Fibroblast of the aortic adventitia (primary cell): ENCODE measurements at regions not wholly inside any gene's neighbourhood (a gene's known extent, or its start where the extent isn't known, plus 50 kb on each side); places are given as distances from the start of the nearest gene placed in this dataset.

Experiments
- DNase-seq: peaks from one replicate; pipeline ENCODE4 v3.0.0-alpha.2; 2010; ENCODE audit warnings: low read depth
- H3K4me3 ChIP-seq: 2 replicates; pipeline ENCODE4 v1.5.1; 2011; ENCODE audit warnings: low read depth, mild to moderate bottlenecking, control low read depth, low read length, moderate library complexity
- CTCF ChIP-seq: IDR thresholded peaks from 2 replicates; pipeline ENCODE4 v1.5.1; 2011; ENCODE audit warnings: mild to moderate bottlenecking, low read length, control low read depth, inconsistent platforms; ENCODE audit not compliant: insufficient read depth

DNA sequence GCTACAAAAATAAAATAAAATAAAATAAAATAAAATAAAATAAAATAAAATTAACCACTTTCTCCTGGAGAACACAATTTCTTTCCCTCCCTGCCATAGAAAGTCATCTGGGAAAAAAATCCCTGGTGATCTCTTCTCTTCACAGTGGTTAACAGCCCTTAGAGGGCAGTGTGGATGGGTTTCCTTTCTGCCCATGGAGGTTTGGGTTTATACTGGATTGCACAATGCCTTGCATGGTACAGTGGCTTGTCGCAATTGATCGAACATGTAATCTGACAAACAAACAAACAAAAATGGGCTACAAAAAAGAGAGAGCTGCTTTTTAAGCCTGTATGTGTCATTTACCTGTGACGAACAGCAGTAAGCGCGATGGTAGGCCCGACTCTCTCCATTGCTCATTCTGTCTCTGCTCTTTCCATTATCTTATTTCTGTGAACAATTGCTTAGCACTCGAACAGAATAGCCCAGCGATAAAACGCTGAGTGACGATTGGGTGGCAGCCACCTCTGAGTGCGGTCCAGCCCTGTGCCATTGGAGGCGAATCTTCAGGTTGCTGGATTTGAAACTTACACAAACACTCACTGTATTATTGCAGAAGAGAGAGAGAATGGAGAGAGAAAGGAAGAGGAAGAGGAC, 166.1 kb downstream of the CD83 start:
- DNase-seq: no peak
- TF ChIP-seq CTCF: no peak
- H3K4me3 ChIP-seq: no peak overlapping the region

GRCh38 chr6:14284969-14285590, 167.5 kb downstream of the CD83 start:
- DNase-seq: no peak
- no peak for TF ChIP-seq CTCF
- no peak overlapping the region for H3K4me3 ChIP-seq

GRCh38 chr6:14286144-14286543, 168.6 kb downstream of the CD83 start:
- no peak for TF ChIP-seq CTCF
- DNase-seq: peak; percentile 97
- no peak overlapping the region for H3K4me3 ChIP-seq

GRCh38 chr6:14286634-14287428, 169.3 kb downstream of the CD83 start:
- TF ChIP-seq CTCF: no peak
- no peak overlapping the region for H3K4me3 ChIP-seq
- no peak for DNase-seq

DNA sequence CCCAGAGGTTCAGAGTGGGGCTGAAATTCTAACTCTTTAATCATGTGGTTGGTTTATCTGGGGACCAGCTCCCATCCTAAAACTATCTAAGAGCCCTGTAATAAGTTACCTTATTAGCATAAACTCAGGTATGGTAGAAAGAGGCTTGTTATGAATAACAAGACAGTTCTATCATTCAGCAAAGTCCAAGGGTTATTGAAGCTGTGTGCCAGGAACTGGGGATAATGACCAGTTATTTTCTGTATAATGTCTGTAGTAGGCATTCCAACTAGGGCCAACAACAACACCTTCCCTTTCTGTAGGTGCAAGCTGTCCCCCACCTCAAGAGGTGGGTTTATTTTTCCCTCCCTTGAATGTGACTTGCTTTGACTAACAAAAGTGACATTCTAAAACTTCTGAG, 170.1 kb downstream of the CD83 start:
- DNase-seq: no peak
- no peak overlapping the region for H3K4me3 ChIP-seq
- no peak for TF ChIP-seq CTCF

DNA sequence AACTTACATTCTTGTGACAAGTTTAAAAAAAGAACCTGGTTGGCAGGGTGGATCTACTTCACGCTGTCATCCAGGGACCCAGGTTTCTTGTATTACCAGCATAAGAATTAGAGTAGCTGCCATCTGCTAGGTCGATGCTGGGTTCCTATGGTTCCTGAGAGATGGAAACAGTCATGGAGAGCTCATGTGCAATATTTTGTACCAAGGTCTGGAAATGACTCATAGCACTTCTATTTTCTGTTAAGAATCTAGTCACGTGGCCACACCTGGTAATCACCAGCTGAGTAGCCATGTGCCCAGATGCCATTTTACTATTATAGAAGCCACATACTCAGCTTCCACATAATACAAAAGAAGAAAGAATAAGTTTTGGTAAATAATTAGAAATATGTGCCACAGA, 171.3 kb downstream of the CD83 start:
- no peak overlapping the region for H3K4me3 ChIP-seq
- no peak for TF ChIP-seq CTCF
- DNase-seq: no peak
